SKM-1 (cell line): ENCODE measurements at regions not wholly inside any gene's neighbourhood (a gene's known extent, or its start where the extent isn't known, plus 50 kb on each side); places are given as distances from the start of the nearest gene placed in this dataset.
"Not testable (repeated sequence)": the region's sequence is repeated elsewhere in the genome, so short reads cannot be mapped to it uniquely, and the experiment has no call there.

Source experiments
- DNase-seq: peaks from one replicate; lab custom pipeline; 2025; ENCODE audit not compliant: unreplicated experiment; lab: John Stamatoyannopoulos, UW

DNA sequence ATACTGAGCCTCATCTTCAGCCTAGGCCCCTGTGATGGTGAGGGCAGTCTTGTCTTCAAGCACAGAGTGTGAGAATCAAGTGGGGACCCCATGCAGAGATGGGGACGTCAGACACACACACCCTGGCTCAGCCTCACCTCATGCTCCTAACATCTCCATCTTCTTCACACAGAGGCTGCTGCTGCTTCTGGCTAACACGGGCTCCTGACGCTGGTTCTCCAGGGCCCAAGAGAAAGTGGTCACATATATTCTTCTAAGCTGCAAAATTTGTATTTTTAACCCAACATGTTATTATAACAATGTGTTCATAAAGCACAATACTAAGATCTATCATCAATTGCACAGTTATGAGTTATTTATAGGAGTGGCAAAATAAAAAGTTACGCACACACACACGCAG is 101.2 kb downstream of the VPREB1 start:
- DNase-seq = no peak

DNA sequence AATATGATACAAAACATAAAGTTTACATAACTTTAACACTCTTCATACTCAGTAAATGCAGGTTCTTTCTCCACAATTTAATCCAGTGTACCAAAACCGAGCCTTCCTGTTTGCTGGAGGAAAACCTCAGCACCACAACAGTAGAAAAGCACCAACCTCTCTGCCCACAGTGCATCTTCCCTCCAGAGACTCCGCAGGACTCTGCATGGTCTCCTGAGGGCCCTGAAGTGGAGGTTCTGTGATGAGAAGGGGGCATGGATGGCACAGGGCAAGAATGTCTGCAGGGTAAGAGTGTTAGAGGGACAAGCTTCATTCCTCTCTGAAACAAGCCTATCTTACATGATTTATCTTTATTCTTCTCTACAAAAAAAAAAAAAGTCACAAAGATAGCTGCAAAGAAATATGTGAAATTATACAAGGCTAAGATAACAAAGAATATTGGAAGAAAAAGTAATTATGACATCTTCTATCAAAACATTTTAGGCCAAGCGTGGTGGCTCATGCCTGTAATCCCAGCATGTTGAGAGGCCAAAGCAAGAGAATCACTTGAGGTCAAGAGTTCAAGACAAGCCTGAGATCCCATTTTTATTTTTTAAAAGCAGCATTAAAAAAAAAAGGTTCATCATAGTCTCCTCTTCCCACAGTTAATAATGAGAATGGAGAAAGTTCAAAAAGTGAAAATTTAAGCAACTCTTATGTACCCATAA is 102.0 kb downstream of the VPREB1 start:
- no peak for DNase-seq

DNA sequence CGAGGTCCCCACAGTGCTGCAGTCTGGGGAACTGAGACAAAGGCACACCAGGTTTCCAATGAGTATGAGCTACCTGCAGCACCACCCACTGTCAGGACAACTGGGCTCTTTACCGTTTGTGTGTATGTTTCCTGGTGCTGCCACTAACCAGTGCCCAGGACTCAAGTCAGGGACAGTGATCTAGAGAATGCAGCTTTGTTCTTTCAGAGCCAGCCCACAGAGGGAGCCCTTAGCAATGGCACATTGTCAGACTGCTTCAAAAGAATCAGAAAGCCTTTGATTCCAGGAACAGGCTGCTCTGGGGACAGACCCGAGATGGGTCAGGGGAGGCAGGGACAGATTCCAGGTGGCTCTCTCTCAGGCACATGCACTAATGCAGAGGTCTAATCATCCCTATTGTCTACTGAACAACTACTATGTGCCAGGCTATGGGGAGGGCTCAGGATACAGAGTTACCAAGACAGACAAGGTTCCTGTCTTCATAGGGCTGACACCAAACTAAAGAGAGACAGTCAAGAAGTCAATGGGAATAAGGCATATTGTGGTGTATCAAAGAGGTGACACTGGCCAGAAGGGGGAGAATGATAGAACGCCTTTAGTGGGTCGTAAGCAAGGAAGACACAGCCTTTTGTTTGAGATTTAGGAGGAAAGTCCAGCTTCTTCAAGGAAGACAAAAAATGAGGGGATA is 103.7 kb downstream of the VPREB1 start:
- no peak for DNase-seq

DNA sequence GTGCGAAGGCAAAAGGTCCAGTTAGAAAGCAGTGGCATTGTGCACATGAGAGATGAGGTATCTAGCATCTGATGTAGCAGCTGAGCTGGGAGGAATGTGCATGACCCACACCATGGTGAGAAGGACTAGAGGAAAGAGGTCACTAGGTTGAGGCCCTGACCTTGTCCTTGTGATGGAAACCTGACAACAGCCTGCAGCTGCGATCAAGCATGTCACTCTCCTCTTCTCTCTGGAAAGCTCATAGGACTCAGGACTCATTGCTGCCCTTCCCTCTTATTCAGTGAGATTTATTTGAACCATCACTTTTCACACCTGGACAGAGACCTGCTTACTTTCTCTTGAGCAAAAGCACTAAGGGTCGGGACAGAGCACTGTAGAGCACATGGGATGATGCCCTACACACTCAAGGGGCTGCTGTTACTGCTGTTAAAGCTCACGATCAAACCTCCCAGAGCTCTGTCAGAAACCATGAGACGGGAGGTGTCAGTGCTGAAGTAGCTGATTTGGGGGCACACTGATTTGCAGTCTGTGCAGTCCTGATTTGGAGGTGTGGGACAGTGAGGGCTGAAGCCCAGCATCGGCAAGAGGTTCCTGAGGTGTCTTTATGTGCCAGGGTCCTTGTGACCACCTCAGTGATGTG is 104.3 kb downstream of the VPREB1 start:
- no peak for DNase-seq

DNA sequence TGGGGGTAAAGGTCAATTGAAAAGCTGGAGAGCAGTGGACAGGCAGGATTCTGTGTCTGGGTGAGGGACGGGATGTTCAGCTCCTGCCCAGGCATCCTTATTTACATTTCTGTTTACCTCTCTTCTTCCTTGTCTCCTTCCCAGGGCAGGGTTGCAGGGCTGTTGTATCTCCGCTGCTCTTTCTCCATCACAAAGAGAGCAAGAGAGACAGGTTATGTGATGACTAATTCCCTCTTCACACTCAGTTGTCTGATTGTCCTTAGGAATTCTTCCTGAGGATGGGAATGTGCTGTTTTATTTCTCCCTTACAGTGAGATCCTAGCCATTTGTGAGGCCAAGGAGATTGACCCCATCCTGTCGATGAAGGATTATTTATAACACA is 104.9 kb downstream of the VPREB1 start:
- no peak for DNase-seq

DNA sequence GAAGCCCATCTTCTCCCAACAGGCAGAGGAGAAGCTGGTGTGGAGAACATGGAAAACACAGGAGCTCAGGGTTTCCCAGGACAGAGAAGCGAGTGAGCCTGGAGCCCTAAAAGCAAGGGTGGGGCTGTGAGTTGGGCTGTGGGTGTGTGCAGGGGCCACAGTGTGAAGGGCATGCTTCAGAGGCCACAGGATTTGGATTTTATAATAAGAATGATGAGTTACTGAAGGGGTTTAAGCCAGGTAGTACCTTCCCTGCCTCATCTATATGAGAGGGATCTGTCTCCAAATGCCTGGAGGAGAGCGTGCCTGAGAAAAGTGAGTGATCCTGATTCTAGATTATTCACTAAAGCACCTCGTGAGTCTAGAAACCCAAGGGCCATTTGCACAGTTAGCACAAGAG is 106.8 kb downstream of the VPREB1 start:
- no peak for DNase-seq

DNA sequence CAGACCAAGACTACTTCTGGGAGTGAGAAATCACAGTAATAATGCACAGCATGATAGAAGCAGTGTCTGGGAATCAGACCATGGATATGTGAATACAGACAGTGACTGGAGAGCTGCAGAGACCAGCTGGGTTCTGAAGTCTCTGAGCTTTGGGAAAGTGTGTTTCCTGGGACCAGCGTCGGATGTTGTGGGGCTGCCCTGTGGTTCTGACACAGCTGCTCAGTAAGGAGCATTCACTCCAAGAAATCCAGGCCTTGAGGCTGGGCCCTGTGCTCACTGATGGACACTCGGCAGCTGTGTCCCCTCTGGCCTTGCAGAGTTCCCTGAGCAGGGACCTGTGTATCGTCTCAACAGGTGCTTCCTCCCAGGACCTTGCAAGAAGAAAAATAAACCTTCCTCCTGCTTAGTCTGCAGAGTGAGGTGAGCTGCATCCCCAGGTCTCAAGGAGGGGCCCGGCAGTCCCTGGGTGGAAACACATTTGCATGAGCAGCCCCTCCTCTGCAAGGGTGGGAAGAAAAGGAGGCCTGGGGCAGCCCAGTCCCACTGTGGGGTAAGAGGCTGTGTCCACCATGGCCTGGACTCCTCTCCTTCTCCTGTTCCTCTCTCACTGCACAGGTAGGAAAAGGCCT is 107.9 kb downstream of the VPREB1 start:
- no peak for DNase-seq

DNA sequence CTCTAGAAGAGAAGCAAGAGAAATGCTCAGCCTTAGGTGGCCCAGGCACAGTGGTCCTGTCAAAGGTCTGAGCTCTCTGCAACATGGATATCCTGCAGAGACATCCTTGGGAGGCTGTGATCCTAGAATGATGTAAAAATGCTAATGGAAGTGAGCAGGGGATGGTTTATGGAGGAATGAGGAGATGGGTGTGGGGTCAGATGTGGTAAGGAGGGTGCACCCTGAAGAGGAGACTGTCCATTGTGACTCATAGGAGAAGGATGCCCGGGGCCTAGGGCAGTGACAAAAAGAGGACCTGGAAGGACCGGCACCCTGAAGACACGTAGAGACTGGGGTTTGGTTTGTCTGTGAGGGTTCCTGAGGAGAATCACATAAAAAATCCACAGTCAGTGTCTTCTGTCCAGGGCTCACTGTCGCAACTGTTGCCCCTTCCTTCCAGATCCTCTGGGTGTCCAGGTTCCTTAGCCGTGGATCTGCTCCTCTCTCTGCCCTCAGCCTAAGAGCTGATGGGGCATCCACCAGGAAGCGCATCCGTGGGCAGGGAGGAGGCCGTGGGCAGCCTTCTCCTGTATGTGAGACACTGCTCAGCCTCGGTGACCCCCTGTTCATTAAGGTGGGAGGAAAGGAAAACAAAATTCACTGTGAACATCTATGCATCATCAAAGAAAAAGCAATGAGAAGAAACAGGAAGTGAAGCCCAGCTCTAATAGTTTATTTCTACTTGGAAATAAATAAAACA is 110.7 kb downstream of the VPREB1 start:
- DNase-seq = no peak

DNA sequence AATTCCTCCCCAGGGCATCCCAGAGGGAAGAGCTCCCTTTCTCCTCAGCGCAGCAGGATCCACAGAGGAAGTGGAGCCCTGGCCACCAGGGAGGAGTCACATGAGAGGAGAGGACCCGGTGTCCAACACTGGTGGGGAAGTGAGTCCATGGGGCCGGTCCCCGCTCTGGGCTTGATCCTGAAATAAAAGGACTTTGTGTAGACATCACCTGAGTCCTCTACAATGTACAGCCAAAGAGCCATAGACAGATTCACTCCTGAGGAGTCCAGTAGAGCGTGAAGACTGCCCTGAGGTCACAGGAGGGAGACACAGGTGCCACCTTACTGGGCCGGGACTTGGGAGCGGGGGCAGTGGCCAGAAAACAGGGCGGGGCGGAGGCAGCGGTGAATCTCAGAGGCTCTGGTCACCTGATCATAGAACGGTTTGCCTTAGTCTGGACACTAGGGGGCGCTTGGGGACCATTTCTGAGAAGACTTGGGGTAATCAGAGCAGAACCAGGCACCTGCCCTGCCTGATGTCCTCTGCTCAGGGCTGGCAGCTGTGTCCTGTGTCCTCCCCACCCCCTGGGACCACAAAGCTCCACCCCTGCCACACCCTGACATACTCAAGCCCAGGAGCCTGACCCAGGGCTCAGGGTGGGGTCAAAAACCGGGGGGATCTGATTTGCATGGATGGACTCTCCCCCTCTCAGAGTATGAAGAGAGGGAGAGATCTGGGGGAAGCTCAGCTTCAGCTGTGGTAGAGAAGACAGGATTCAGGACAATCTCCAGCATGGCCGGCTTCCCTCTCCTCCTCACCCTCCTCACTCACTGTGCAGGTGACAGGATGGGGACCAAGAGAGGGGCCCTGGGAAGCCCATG is 112.7 kb downstream of the VPREB1 start:
- peak; percentile 60 for DNase-seq

DNA sequence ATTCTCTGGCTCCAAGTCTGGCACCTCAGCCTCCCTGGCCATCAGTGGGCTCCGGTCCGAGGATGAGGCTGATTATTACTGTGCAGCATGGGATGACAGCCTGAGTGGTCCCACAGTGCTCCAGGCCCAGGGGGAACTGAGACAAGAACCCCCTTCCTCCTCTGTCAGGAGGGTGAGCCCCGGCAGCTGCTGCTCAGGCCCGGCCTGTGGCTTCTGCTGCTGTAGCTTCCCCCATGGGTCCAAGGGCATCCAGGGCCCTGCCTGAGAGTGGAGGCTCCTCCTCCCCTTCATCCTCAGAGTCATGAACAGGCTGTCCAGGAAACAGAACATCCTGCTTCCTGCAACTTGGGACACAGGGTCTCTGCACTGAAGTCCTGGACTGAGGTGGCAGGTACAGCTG is 113.6 kb downstream of the VPREB1 start:
- no peak for DNase-seq

DNA sequence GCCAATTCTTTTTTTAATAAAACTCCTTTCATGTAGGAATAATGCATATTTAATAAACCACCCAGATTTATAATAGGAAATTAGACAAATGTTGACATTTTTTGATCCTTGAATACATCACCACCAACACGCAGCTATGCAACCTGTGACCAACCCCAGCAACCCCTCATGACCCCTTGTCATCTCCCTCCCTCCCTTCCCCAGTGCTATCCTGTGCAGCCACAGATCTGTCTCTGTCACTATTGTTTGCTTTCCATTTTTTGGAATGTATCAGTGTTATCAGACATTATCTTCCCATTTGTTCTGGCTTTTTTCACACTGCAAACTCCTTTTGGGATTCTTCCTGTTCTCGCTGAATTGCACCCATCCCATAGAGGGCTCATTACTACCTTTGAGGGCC is 114.1 kb downstream of the VPREB1 start:
- DNase-seq = no peak

DNA sequence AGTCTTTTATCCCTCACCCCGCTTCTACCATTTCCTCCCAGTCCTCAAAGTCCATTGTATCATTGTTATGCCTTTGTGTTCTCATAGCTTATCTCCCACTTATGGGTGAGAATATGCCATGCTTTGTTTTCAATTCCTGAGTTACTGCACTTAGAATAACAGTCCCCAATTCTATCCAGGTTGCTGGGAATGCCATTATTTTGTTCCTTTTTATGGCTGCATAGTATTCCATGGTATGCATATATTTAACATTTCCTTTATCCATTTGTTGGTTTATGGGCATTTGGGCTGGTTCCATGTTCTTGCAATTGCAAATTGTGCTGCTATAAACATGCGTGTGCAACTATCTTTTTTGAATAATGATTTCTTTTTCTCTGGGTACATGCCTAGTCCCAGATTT is 114.9 kb downstream of the VPREB1 start:
- no peak for DNase-seq

DNA sequence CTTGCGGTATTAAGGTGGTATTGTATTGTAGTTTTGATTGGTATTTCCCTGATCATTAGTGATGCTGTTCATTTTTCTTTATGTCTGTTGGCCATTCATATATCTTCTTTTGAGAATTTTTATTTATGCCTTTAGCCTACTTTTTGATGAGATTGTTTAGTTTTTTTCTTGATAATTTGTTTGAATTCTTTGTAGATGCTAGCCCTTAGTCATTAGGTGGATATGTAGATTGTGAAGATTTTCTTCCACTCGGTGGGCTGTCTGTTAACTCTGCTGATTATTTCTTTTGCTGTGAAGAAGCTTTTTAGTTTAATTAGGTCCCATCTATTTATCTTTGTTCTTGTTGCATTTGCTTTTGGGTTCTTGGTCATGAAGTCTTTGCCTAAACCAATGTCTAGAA is 115.4 kb downstream of the VPREB1 start:
- no peak for DNase-seq

DNA sequence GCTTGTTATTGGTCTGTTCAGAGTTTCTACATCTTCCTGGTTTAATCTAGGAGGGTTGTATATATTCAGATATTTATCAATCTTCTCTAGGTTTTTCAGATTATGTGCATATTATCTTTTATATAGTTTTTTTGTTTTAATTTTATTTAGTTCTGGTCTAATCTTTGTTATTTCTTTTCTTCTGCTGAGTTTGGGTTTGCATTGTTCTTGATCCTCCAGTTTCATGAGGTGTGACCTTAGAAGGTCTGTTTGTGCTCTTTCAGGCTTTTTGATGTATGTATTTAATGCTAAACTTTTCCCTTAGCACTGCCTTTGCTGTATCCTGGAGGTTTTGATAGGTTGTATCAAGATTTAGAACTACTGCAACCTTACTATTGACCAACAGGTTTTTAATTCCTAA is 117.7 kb downstream of the VPREB1 start:
- no peak for DNase-seq

DNA sequence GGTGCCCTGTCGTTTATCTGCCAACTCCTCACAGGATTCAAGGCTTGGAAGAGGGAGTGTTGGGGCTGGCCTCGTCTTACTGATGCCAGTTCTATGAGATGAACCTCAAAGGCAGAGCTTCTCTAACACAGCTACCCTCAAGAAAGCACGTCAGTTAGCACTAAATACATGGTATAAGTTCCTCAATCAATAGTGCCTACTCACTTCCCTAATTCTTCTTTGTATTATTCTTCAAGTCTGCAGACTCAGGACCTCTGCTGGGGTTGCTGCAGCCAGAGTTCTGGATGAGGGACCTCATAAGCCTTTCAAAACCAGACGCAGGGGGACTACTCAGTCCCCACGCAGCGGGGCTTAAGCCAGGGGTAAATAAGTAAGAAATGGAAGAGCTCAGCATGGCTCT is 118.3 kb downstream of the VPREB1 start:
- peak; percentile 51 for DNase-seq

DNA sequence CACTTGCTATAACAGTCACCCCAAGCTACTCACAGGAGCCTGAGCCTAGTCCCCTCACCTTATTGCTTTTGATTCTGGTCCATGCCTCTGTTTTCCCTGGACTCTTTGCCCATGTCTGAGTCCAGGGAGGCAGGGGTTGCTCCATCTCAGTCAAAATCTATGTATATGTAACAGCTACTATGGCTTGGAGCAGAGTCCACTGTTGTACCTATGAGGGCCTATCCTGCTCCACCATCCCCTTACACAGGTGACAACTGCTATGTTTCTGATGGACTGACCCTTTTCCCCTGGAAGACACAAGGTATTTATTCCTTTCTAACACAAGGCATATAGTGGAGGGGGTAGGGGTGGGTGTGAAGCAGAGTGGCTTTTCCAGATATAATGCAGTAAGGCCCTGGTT is 119.6 kb downstream of the VPREB1 start:
- DNase-seq = no peak

DNA sequence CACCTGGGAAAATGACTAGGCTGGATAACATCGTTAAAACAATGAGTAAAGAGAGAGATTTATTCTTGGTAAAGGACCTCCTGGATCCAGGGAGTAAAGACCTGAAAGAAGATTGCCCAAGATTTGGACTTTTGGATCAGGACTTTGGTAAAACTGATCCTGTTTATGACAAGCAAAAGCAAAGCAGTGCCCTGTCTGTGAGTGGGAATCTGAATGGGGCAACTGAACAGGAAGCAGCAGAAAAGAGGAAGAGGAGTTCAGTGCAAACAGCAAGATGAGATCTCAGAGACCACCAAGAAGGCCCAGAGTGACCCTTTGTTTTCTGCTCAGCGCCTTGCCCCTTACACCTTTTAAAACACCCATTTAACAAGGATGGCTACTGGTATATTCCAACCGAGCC is 122.0 kb downstream of the VPREB1 start:
- DNase-seq = no peak

DNA sequence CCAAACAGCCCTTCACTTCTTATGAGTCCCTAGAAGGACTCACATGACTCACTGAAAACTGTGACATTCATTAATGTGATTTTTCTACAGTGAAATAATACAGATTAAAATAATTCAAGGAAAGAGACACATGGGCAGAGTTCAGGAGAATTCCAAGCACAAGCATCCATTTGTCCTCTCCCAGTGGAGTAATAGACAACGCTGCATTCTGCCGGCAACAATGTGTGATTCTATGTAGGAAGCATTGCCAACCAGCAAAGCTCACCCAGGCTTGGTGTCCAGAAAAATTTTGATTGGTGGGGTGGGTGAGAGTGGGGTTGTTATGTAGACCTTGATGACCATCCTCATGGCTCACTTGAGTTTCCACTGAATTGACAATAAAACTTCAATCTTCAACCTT is 123.9 kb downstream of the VPREB1 start:
- DNase-seq = no peak

DNA sequence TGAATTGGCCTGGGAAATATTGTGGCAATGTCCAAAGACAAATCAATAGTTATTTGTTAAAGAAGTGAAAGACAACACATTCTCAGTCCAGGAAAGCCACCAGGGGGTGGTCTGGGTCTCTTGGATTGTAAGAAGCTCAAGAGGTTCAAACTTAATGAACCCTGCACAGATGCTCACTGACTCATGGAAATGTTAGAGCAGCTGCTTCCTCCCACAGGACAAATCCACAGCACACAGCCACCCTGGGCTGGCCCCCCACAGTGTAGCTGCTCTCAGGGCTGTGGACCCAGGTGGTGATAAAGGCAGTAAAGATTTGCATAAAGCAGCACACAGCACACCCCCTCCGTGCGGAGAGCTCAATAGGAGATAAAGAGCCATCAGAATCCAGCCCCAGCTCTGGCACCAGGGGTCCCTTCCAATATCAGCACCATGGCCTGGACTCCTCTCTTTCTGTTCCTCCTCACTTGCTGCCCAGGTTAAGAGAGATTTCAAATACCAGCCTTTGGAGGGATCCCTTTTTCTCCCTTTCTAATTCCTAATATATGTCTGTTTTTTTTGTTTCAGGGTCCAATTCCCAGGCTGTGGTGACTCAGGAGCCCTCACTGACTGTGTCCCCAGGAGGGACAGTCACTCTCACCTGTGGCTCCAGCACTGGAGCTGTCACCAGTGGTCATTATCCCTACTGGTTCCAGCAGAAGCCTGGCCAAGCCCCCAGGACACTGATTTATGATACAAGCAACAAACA is 124.8 kb downstream of the VPREB1 start:
- not testable (repeated sequence) for DNase-seq

DNA sequence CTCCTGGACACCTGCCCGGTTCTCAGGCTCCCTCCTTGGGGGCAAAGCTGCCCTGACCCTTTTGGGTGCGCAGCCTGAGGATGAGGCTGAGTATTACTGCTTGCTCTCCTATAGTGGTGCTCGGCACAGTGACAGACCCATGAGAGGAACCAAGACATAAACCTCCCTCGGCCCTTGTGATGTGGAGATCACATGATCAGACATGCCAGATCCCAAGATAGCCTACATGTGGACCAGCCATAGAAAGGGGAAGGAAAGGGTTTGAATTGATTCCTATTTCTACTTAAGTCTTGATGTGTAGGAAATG is 125.3 kb downstream of the VPREB1 start:
- DNase-seq = no peak
